ENCODE measurements at regions not wholly inside any gene's neighbourhood (a gene's known extent, or its start where the extent isn't known, plus 50 kb on each side); places are given as distances from the start of the nearest gene placed in this dataset.

- DNase-seq = no peak
Observed at GRCh38 chr9:13988944-13989343, 325.0 kb downstream of the NFIB start.

GRCh38 chr9:13983607-13984006, 330.3 kb downstream of the NFIB start:
- DNase-seq = no peak

GRCh38 chr9:13979941-13980318, 334.0 kb downstream of the NFIB start:
- DNase-seq = no peak

GRCh38 chr9:13975611-13976290, 338.2 kb downstream of the NFIB start:
- no peak for DNase-seq

GRCh38 chr9:13974891-13975290, 339.1 kb downstream of the NFIB start:
- DNase-seq = no peak

- no peak for DNase-seq
Observed at GRCh38 chr9:13971966-13972655, 341.8 kb downstream of the NFIB start.

- no peak for DNase-seq
Observed at GRCh38 chr9:13971415-13971814, 342.5 kb downstream of the NFIB start.

- no peak for DNase-seq
Observed at GRCh38 chr9:13970426-13970825, 343.5 kb downstream of the NFIB start.

GRCh38 chr9:13970018-13970417, 343.9 kb downstream of the NFIB start:
- no peak for DNase-seq

- DNase-seq = no peak
Observed at GRCh38 chr9:13967438-13967837, 346.5 kb downstream of the NFIB start.

GRCh38 chr9:13967011-13967410, 346.9 kb downstream of the NFIB start:
- no peak for DNase-seq

- no peak for DNase-seq
Observed at GRCh38 chr9:13963005-13963653, 350.8 kb downstream of the NFIB start.

GRCh38 chr9:13962006-13962405, 351.9 kb downstream of the NFIB start:
- no peak for DNase-seq

- DNase-seq = no peak
Observed at GRCh38 chr9:13960011-13960765, 353.8 kb downstream of the NFIB start.

- no peak for DNase-seq
Observed at GRCh38 chr9:13958672-13959071, 355.3 kb downstream of the NFIB start.

- no peak for DNase-seq
Observed at GRCh38 chr9:13957089-13957488, 356.9 kb downstream of the NFIB start.

GRCh38 chr9:13956107-13956506, 357.8 kb downstream of the NFIB start:
- no peak for DNase-seq

- DNase-seq = peak; percentile 85
Observed at GRCh38 chr9:13952906-13953305, 361.0 kb downstream of the NFIB start.

GRCh38 chr9:13948037-13948436, 365.9 kb downstream of the NFIB start:
- no peak for DNase-seq

- DNase-seq = no peak
Observed at GRCh38 chr9:13943176-13943575, 370.8 kb downstream of the NFIB start.

GRCh38 chr9:13942695-13943094, 371.2 kb downstream of the NFIB start:
- DNase-seq = no peak

GRCh38 chr9:13942201-13942600, 371.7 kb downstream of the NFIB start:
- DNase-seq = no peak

- no peak for DNase-seq
Observed at GRCh38 chr9:13941714-13942113, 372.2 kb downstream of the NFIB start.
